Right renal cortex interstitium (tissue), 3 donors: ENCODE measurements at regions not wholly inside any gene's neighbourhood (a gene's known extent, or its start where the extent isn't known, plus 50 kb on each side); places are given as distances from the start of the nearest gene placed in this dataset.

Experiments used
- DNase-seq, 3 donors: peaks; one replicate each; pipeline ENCODE4 v3.0.0-alpha.2; 2013; ENCODE audit warnings: low read depth in 3 of 3, low spot score in 2 of 3

GRCh38 chr5:103498800-103499551 lies 63.6 kb downstream of the NUDT12 start:
- no peak for DNase-seq

- no peak for DNase-seq
Measured at GRCh38 chr5:103498211-103498610, 64.4 kb downstream of the NUDT12 start.

DNA sequence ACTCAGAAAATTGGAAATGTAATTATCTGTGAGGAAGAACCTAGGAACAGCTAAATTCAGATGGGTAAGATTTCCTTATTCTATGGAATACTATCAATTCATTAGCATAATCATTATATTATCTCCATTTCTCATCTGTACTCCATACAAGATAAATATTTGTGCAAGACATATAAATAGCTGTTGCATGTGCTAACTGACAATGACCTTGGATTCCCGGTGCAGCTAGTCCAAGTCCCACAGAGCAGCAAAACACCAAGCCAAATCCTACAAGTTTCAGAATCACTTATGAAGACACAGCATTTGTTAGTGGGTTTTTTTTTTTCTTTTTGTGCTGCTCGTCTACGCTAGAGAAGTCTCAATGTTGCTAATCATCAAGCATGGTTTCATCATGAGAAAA lies 64.8 kb downstream of the NUDT12 start:
- DNase-seq = no peak

DNA sequence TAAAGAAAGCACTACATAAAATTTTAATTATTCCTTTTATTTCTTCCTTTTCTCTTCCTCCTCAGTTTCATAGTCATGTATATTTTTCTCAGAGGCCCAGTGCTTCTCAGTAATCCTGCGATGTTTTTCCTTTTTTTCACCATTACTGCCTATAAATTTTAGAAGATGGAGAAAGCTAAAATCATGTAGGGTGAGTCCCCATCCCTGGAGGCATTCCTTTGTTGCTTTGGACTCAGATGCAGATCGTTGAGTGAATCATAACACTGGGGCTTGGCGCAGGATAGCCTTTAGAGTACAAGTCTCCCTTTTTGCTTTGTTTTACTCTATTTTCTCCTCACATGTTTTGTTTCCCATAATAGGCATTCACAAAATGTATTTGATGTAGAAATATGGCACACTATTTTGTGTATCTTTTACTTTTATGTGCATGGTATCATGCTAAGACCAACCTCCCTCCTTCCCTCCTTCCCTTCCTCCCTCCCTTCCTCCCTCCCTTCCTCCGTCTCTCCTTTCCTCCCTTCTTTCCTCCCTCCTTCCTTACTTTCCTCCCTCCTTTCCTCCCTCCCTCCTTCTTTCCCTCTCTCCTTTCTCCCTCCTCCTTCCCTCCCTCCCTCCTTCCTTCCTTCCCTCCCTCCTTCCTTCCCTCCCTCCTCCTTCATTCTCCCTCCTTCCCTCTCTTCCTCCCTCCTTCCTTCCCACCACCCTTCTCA lies 72.4 kb downstream of the NUDT12 start:
- no peak for DNase-seq

DNA sequence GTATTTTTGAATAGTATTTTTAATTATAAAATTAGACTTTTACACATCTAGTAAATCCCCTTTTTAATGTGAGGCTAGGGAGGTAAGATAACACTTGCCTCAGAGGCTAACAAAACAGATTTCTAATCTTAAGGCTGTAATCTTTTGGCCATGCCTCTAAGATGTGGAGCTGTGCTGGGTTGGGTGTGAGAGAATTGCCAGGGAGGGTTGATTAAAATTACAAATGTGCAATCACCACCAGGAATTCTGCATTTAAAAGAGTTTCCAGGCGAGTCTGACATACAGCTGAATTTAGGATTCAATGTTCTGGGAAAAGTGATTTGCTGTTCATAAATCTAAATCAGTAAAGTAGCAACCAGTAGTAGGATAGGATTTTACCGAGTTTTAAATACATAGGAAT lies 73.3 kb downstream of the NUDT12 start:
- DNase-seq = no peak

DNA sequence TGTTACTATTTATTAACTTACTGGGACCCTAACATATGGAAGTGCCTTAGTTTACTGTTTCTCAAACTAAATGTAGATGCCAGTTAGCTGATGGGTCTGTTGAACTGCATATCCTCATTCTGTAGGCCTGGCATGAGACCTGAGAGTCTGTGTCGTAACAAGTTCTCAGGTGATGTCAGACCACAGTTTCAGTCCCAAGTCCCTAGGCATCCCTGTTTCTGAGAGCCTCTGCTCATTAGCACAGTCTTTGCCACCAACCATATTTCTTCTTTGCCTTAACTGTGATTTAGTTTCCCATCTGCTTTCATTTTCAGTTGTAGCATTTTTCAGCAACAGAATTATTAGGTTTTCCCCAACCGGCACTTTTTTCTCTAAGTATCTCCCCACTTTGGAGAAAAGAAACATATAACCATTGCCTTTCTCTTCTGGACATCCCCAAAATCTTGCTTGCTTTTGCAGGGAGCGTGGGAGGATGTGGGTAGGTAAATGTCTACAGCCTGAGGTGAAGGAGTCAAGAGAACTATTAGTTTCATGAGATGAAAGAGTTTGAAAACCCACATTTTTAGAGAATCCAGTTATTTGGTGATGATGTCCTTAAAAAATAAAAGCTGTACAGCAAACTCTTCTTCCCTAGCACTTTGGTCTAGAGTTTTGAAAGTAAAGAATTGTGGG lies 74.6 kb downstream of the NUDT12 start:
- DNase-seq = no peak

- peak in 1 of 3 donors; percentile 29 for DNase-seq
Measured at GRCh38 chr5:103487218-103487617, 75.4 kb downstream of the NUDT12 start.

DNA sequence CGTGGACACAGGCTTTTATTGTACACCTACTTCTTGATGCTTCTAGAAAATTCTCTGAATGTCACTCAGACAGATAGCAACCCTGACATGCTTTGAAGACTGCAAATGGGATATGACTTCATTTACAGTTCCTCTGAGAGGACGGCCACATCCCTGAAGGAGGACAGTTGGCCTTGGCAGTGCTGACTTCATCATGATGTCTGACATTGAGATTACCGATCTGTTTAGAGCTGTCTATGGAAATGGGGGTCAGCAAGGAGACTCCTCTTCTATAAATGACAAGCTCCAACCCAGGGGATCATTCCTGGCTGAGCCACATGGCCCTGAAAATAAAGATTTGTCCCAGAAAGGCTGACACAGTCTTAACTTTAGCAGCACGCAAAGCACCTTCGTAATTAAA lies 75.8 kb downstream of the NUDT12 start:
- no peak for DNase-seq

DNA sequence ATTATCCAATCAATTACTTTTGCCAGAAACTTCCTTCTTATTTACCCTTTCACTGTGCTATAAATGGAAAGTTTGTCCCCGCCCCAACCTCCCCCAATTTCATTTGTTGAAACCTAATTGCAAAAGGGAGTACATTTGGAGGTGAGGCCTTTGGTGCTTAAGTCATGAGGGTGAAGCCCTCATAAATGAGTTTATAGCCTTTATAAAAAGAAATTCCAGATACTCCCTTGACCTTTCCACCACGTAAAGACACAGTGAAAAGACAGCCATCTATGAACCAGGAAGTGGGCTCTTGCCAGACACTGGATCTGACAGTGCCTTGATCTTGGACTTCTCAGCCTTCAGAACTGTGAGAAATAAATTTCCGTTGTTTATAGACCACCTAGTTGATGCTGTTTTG lies 82.3 kb downstream of the NUDT12 start:
- DNase-seq = no peak

- DNase-seq = no peak
Measured at GRCh38 chr5:103477678-103478077, 84.9 kb downstream of the NUDT12 start.

- DNase-seq = no peak
Measured at GRCh38 chr5:103476811-103477210, 85.8 kb downstream of the NUDT12 start.

DNA sequence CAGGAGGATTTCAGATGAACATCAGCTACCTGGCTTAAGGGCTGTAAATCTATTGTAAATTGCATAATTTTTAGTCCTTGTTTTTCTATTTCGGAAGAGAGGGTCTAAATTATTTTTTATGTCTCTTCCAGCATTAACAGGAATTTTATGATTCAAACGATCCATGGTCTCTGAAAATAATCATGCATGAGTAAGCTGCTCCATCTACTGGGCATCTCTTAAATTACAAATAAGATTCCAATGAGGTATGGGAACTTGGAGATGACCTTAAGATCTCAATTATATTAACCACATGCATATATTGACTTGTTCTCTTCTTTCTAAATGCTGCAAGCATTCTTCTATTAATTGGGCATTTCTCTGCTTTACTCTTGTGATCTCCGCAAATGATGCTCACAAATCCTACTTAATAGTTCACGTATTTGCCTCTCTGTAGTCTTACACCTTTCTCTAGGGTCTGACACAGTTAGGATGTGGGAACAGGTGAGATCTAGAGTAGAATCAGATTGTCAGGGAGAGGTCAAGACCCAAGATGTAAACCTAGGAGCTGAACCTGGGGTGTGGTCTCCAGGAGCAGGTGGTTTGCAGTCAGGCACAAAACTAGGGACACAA lies 86.9 kb downstream of the NUDT12 start:
- peak in 1 of 3 donors; percentile 45 for DNase-seq

GRCh38 chr5:103474677-103475076 lies 87.9 kb downstream of the NUDT12 start:
- no peak for DNase-seq

- DNase-seq = no peak
Measured at GRCh38 chr5:103473725-103474124, 88.9 kb downstream of the NUDT12 start.

GRCh38 chr5:103472830-103473229 lies 89.8 kb downstream of the NUDT12 start:
- DNase-seq = no peak

DNA sequence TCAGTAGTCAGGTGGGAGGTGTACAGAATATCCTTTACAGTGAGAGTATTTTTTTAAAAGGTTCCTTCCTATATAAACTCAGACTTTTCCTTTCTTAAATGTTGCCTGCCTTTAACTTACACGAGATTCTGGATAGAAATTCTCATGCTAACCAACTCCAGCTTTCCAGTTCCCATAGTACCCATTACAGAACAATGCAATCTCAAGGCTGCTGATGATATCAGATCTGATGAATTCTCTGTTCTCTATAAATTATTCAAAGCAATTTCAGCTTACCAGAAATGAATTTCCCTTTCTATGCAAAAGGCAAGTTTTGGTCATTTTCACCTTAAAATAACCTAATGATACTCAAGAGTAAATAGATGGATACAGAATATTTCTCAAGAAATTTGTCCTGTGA lies 90.3 kb downstream of the NUDT12 start:
- no peak for DNase-seq

- DNase-seq = no peak
Measured at GRCh38 chr5:103469288-103470040, 93.1 kb downstream of the NUDT12 start.

DNA sequence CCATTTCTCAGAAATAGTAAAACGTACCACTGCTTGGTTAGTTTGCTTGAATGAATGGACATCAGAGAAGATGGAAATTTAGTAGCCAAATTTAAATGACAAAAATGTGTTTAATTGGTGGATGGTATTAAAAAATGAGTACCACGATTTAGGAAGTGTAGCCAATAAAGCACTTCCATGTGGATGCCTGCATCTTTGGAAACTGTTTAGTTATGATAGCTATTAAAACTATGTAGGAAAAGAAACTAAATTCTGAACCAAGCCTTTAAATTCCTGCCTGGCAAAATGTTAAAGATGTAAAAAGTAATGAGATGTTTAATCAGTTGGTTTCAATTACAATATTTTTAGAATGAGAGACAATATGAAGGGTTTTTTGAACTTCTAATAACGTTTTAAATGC lies 94.8 kb downstream of the NUDT12 start:
- DNase-seq = no peak

DNA sequence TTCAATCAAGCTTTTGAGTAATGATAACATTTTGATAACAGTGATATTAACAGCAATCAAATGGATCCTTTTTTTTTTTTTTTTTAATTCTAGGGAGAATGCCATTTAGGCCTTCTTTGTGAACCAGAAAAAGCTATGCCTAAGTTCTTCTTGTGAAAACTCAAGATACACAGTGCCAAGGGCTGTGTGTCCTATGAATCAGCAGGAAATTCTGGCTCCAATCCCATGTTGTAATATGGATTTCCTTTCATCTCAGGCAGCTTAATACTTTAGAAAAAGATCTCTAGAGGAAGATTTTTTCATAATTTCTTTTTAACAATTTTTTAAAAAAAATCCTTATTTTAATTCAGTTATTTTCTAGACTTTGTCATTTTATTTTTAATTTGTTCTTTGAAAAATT lies 96.1 kb downstream of the NUDT12 start:
- DNase-seq = no peak

DNA sequence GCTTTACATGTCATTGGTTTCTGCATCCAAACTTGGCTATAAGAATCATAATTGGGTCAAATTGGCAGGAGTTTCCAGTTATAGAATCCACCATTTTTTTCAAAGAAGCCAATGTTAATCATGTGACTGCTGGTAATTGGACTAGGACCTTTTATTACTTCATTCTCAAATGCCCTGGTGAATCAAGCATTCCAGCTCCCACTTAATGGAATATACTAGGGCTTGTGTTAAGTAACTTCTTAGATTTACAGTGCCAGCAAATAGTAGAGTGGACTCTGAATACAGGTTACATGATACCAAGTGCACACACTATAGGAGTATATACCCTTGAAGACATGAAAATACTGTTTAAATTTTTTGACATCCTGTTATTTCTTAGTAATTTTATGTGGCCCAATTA lies 96.7 kb downstream of the NUDT12 start:
- DNase-seq = no peak
